22Rv1 (cell line): ENCODE measurements at regions not wholly inside any gene's neighbourhood (a gene's known extent, or its start where the extent isn't known, plus 50 kb on each side); places are given as distances from the start of the nearest gene placed in this dataset.

Experiments used
- CTCF ChIP-seq: fragments of 450-650 bp; IDR thresholded peaks from 2 replicates; pipeline ENCODE4 v1.5.1; 2017; ENCODE audit warnings: mild to moderate bottlenecking
- ZFX ChIP-seq: fragments of 450-650 bp; IDR thresholded peaks from 2 replicates; pipeline ENCODE4 v1.6.1; 2017; ENCODE audit warnings: antibody characterized with exemption, borderline replicate concordance

GRCh38 chr2:43082111-43082894, 144.1 kb downstream of the ZFP36L2 start:
- TF ChIP-seq CTCF: no peak
- no peak for TF ChIP-seq ZFX
